GM23338 (cell line): ENCODE measurements at regions not wholly inside any gene's neighbourhood (a gene's known extent, or its start where the extent isn't known, plus 50 kb on each side); places are given as distances from the start of the nearest gene placed in this dataset.

Source experiments
- ATAC-seq: fragments of 200-7000 bp; cut with Tn5 transposase; 3 replicates; pipeline ENCODE4 v1.9.1; 2020
- DNase-seq: peaks from one replicate; pipeline ENCODE4 v3.0.0-alpha.2; 2015; ENCODE audit warnings: low spot score
- H2AFZ ChIP-seq: fragments of 200-600 bp; sonication (generic); 2 replicates; pipeline ENCODE4 v1.8.0; 2016; ENCODE audit warnings: antibody characterized with exemption, mild to moderate bottlenecking, moderate library complexity
- H3F3A ChIP-seq: fragments of 200-600 bp; sonication (generic); replicated peaks from 2 replicates; pipeline ENCODE4 v1.8.0; 2017; ENCODE audit warnings: antibody characterized with exemption, mixed run types, low read depth
- H3K27ac ChIP-seq: fragments of 200-600 bp; sonication (generic); 2 replicates; pipeline ENCODE4 v1.6.1; 2016; ENCODE audit warnings: low read depth
- H3K27me3 ChIP-seq: fragments of 200-600 bp; sonication (generic); 2 replicates; pipeline ENCODE4 v1.8.0; 2016; ENCODE audit warnings: mild to moderate bottlenecking, mixed run types, moderate library complexity; ENCODE audit not compliant: insufficient read depth
- H3K36me3 ChIP-seq: fragments of 200-600 bp; sonication (generic); 2 replicates; pipeline ENCODE4 v1.8.0; 2016; ENCODE audit warnings: mild to moderate bottlenecking; ENCODE audit not compliant: insufficient read depth
- H3K4me1 ChIP-seq: fragments of 200-600 bp; sonication (generic); 2 replicates; pipeline ENCODE4 v1.8.0; 2016; ENCODE audit warnings: mild to moderate bottlenecking, moderate library complexity; ENCODE audit not compliant: insufficient read depth
- H3K4me2 ChIP-seq: fragments of 200-600 bp; sonication (generic); 2 replicates; pipeline ENCODE4 v1.7.1; 2017; ENCODE audit warnings: mixed run types
- H3K4me3 ChIP-seq: fragments of 200-600 bp; sonication (generic); 2 replicates; pipeline ENCODE4 v1.6.1; 2016; ENCODE audit warnings: mixed run types
- H3K79me2 ChIP-seq: fragments of 200-600 bp; sonication (generic); replicated peaks from 2 replicates; pipeline ENCODE4 v1.8.0; 2017; ENCODE audit warnings: mild to moderate bottlenecking; ENCODE audit not compliant: insufficient read depth
- H3K9me2 ChIP-seq: fragments of 200-600 bp; sonication (generic); 2 replicates; pipeline ENCODE4 v1.8.0; 2017; ENCODE audit not compliant: insufficient read depth
- H4K20me1 ChIP-seq: fragments of 200-600 bp; sonication (generic); replicated peaks from 2 replicates; pipeline ENCODE4 v1.8.0; 2017; ENCODE audit warnings: mild to moderate bottlenecking; ENCODE audit not compliant: insufficient read depth
- H3K27ac Mint-ChIP-seq: 2 replicates; pipeline ENCODE4 v1.8.0; 2020; ENCODE audit warnings: inconsistent platforms, mild to moderate bottlenecking, moderate library complexity, mixed read lengths
- H3K27me3 Mint-ChIP-seq: 3 replicates; pipeline ENCODE4 v1.8.0; 2022; ENCODE audit warnings: low read depth, mild to moderate bottlenecking, moderate library complexity, mixed read lengths, inconsistent platforms; ENCODE audit not compliant: insufficient read depth, poor library complexity
- H3K36me3 Mint-ChIP-seq: 3 replicates; pipeline ENCODE4 v1.8.0; 2021; ENCODE audit warnings: low read depth, mild to moderate bottlenecking, inconsistent platforms, moderate library complexity, mixed read lengths
- H3K4me1 Mint-ChIP-seq: 3 replicates; pipeline ENCODE4 v1.8.0; 2020; ENCODE audit warnings: mild to moderate bottlenecking, inconsistent platforms, mixed read lengths
- H3K4me3 Mint-ChIP-seq: 3 replicates; pipeline ENCODE4 v1.8.0; 2021; ENCODE audit warnings: moderate library complexity, mild to moderate bottlenecking, inconsistent platforms, mixed read lengths
- H3K9me3 Mint-ChIP-seq: 3 replicates; pipeline ENCODE4 v1.8.0; 2020; ENCODE audit warnings: moderate library complexity, mild to moderate bottlenecking, inconsistent platforms, mixed read lengths
- EZH2 ChIP-seq: fragments of 200-600 bp; sonication (generic); IDR thresholded peaks from one replicate; pipeline ENCODE4 v1.8.0; 2017; ENCODE audit warnings: antibody characterized with exemption, mild to moderate bottlenecking, low read depth; ENCODE audit not compliant: unreplicated experiment
- EZH2phosphoT487 ChIP-seq: fragments of 200-600 bp; sonication (generic); IDR thresholded peaks from one replicate; pipeline ENCODE4 v1.8.1; 2018; ENCODE audit warnings: antibody characterized with exemption; ENCODE audit not compliant: unreplicated experiment
- JUNB ChIP-seq: IDR thresholded peaks from one replicate; pipeline ENCODE4 v1.6.1; 2016; ENCODE audit warnings: antibody characterized with exemption; ENCODE audit not compliant: unreplicated experiment
- STAT1 ChIP-seq: IDR thresholded peaks from one replicate; pipeline ENCODE4 v1.6.1; 2016; ENCODE audit warnings: antibody characterized with exemption; ENCODE audit not compliant: unreplicated experiment
- ZNF114 ChIP-seq: fragments of 250-450 bp; sonication (Bioruptor Pico); IDR thresholded peaks from 2 replicates; pipeline ENCODE4 v1.5.0; 2020; ENCODE audit warnings: mild to moderate bottlenecking, moderate library complexity
- TF ChIP-seq, protein P1 (sequence below), 2 experiments: fragments of 200-600 bp in 1 of 2; sonication (generic) in 1 of 2; conservative IDR thresholded peaks; 2 replicates each; pipeline versions ENCODE4 v1.5.1 to v1.6.1; 2016 to 2017; ENCODE audit warnings: antibody characterized with exemption in 2 of 2, low read depth in 2 of 2, mild to moderate bottlenecking in 2 of 2, moderate library complexity in 1 of 2
- TF ChIP-seq, protein P2 (sequence below): IDR thresholded peaks from one replicate; pipeline ENCODE4 v1.6.1; 2018; ENCODE audit warnings: antibody characterized with exemption; ENCODE audit not compliant: unreplicated experiment
- TF ChIP-seq, protein P3 (sequence below): IDR thresholded peaks from 2 replicates; pipeline ENCODE4 v1.6.1; 2016; ENCODE audit warnings: antibody characterized with exemption

- H3K27me3 Mint-ChIP-seq = peaks cover 3% of the 10 kb centered on the region
- no peak for ATAC-seq
Measured at GRCh38 chr20:60268491-60268890, 310.3 kb downstream of the CDH26 start.

GRCh38 chr20:60269573-60270162, 311.4 kb downstream of the CDH26 start:
- H3F3A ChIP-seq = no peaks in the 10 kb centered on the region
- H3K27me3 ChIP-seq = no peaks in the 10 kb centered on the region
- peaks cover 11% of the 10 kb centered on the region for H3K4me1 Mint-ChIP-seq
- H3K36me3 ChIP-seq = no peaks in the 10 kb centered on the region; the same call in 1 of the 2 replicates
- H3K27ac ChIP-seq = no peak overlapping the region
- ATAC-seq (no peak), DNase-seq (no peak)
- H3K4me3 Mint-ChIP-seq = no peak overlapping the region
- no peaks in the 10 kb centered on the region for H3K4me1 ChIP-seq
- peaks cover 5% of the 10 kb centered on the region for H3K27me3 Mint-ChIP-seq
- no peaks in the 10 kb centered on the region for H3K36me3 Mint-ChIP-seq
- H3K4me3 ChIP-seq = no peak overlapping the region
- H3K9me3 Mint-ChIP-seq = no peaks in the 10 kb centered on the region
- H2AFZ ChIP-seq = no peak overlapping the region
- TF ChIP-seq STAT1 (no peak), EZH2 (no peak), ZNF114 (no peak), EZH2phosphoT487 (no peak), JUNB (no peak)
- TF ChIP-seq, protein P1, sequence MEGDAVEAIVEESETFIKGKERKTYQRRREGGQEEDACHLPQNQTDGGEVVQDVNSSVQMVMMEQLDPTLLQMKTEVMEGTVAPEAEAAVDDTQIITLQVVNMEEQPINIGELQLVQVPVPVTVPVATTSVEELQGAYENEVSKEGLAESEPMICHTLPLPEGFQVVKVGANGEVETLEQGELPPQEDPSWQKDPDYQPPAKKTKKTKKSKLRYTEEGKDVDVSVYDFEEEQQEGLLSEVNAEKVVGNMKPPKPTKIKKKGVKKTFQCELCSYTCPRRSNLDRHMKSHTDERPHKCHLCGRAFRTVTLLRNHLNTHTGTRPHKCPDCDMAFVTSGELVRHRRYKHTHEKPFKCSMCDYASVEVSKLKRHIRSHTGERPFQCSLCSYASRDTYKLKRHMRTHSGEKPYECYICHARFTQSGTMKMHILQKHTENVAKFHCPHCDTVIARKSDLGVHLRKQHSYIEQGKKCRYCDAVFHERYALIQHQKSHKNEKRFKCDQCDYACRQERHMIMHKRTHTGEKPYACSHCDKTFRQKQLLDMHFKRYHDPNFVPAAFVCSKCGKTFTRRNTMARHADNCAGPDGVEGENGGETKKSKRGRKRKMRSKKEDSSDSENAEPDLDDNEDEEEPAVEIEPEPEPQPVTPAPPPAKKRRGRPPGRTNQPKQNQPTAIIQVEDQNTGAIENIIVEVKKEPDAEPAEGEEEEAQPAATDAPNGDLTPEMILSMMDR (conservative IDR thresholded peaks at IDR 0.05; ENCODE audit: low read depth in 2 of 2) = no peak
- TF ChIP-seq, protein P2, sequence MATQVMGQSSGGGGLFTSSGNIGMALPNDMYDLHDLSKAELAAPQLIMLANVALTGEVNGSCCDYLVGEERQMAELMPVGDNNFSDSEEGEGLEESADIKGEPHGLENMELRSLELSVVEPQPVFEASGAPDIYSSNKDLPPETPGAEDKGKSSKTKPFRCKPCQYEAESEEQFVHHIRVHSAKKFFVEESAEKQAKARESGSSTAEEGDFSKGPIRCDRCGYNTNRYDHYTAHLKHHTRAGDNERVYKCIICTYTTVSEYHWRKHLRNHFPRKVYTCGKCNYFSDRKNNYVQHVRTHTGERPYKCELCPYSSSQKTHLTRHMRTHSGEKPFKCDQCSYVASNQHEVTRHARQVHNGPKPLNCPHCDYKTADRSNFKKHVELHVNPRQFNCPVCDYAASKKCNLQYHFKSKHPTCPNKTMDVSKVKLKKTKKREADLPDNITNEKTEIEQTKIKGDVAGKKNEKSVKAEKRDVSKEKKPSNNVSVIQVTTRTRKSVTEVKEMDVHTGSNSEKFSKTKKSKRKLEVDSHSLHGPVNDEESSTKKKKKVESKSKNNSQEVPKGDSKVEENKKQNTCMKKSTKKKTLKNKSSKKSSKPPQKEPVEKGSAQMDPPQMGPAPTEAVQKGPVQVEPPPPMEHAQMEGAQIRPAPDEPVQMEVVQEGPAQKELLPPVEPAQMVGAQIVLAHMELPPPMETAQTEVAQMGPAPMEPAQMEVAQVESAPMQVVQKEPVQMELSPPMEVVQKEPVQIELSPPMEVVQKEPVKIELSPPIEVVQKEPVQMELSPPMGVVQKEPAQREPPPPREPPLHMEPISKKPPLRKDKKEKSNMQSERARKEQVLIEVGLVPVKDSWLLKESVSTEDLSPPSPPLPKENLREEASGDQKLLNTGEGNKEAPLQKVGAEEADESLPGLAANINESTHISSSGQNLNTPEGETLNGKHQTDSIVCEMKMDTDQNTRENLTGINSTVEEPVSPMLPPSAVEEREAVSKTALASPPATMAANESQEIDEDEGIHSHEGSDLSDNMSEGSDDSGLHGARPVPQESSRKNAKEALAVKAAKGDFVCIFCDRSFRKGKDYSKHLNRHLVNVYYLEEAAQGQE = no peak
- TF ChIP-seq, protein P3, sequence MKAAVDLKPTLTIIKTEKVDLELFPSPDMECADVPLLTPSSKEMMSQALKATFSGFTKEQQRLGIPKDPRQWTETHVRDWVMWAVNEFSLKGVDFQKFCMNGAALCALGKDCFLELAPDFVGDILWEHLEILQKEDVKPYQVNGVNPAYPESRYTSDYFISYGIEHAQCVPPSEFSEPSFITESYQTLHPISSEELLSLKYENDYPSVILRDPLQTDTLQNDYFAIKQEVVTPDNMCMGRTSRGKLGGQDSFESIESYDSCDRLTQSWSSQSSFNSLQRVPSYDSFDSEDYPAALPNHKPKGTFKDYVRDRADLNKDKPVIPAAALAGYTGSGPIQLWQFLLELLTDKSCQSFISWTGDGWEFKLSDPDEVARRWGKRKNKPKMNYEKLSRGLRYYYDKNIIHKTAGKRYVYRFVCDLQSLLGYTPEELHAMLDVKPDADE = no peak
- no peaks in the 10 kb centered on the region for H3K79me2 ChIP-seq
- no peak overlapping the region for H3K4me2 ChIP-seq
- no peak overlapping the region for H3K27ac Mint-ChIP-seq
- H4K20me1 ChIP-seq = no peaks in the 10 kb centered on the region
- no peaks in the 10 kb centered on the region for H3K9me2 ChIP-seq

More at GRCh38 chr20:60268491-60268890, 310.3 kb downstream of the CDH26 start:
- Mint-ChIP-seq H3K9me3 (no peaks in the 10 kb centered on the region), H3K36me3 (no peaks in the 10 kb centered on the region), H3K4me1 (peaks cover 14% of the 10 kb centered on the region), H3K27ac (no peak overlapping the region), H3K4me3 (no peak overlapping the region)
- Histone ChIP-seq H3K27me3 (no peaks in the 10 kb centered on the region), H3K36me3 (no peaks in the 10 kb centered on the region; the same call in 1 of the 2 replicates), H3K79me2 (no peaks in the 10 kb centered on the region), H4K20me1 (no peaks in the 10 kb centered on the region), H3K9me2 (no peaks in the 10 kb centered on the region), H3K4me2 (no peak overlapping the region), H3K4me3 (no peak overlapping the region), H3K4me1 (no peaks in the 10 kb centered on the region), H3K27ac (no peak overlapping the region), H2AFZ (no peak overlapping the region), H3F3A (no peaks in the 10 kb centered on the region)
- no peak for TF ChIP-seq STAT1
- TF ChIP-seq EZH2phosphoT487 = no peak
- TF ChIP-seq, protein P3 = no peak
- TF ChIP-seq, protein P1 (conservative IDR thresholded peaks at IDR 0.05; ENCODE audit: low read depth in 2 of 2) = no peak
- no peak for TF ChIP-seq JUNB
- no peak for DNase-seq
